CD4-positive, alpha-beta T cell treated with Interleukin-17A for 1 hour (primary cell): ENCODE measurements at regions not wholly inside any gene's neighbourhood (a gene's known extent, or its start where the extent isn't known, plus 50 kb on each side); places are given as distances from the start of the nearest gene placed in this dataset.
"Not testable (repeated sequence)": the region's sequence is repeated elsewhere in the genome, so short reads cannot be mapped to it uniquely, and the experiment has no call there.

Experiments
- DNase-seq: peaks from one replicate; pipeline ENCODE4 v3.0.0-alpha.2; 2020

DNA sequence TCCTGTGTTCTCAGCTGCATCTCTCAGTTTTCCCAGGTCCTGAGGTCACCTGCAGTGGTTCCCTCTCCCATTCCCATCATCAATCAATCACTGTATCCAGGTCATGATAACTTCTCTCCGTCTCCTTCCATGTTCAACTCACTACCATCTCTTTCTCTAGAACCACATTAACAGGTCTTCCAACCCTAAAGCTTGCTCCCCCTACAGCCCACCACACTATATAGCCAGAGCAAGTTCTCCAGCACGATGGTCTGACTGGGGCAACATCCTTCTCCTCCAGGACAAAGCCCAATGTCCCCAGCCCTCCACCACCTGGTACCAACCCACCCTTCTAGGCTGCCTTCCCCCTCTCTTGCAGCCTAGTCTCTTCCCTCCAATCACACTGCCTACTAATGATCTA, 241.6 kb downstream of the CDK5RAP2 start:
- no peak for DNase-seq

DNA sequence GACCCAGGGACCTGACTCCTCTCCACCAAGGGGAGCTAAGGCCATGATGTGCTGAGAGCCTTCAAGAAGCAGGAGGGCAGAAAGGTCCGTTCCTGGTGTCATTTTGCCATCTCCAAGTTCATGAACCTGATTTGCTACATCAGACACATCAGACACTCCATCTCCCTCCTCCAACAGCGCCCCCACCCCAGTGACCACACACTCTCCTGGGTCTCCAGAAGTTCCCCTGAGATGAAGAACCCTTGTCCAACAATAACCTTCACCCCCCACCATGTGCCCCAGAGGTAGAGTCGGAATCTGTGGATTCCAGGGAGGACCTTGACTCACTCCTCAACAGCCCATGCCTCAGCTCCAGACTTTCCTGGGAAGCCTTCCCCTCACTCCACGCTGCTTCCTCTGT, 242.8 kb downstream of the CDK5RAP2 start:
- DNase-seq, result no peak

DNA sequence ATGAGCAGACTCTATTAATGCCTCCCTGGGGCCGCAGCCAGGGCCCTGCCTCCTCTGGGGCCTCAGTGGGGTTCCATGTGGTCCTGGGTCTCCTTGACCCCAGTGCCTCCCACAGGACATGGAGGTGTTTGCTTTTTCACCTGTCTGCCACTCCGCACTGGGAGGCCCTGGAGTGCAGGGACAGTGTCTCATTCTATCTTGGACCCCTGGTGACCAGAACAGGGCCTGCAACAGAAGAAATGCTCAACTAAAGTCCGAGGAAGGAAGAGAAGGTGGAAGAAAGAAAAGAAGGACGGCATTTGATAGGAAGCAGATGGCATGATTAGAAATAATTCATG, 243.2 kb downstream of the CDK5RAP2 start:
- no peak for DNase-seq

DNA sequence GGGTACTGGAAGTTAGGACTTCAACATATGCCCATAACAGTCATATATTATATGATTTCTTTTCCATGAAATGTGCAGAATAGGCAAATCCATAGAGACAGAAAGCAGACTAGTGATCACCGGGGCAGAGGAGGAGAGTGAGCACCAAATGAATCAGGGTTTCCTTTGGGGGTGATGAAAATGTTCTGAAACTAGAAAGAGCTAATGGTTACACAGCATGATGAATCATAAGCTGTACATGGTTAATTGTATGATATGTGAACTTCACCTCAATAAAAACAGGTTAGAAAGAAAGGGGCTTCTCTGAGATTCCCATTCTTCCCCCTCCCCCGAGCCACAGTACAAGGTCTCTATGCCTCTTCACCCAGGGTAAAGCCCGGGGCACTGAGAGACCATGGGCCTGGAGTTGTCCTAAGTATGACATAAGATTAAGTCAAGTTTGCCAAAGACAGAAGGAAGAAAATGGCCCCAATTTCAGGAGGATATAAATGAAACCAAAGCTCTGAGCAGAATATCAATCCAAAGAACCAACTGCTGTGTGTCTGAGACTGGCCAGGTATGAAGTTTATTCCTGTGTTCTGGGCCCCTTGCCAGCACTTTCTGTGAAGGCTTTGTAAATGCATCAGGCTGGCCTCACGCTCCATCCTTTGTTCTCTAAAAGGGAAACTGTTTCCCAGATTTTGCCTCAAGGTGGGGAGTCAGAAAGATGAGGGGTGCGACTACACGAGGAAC, 243.8 kb downstream of the CDK5RAP2 start:
- no peak for DNase-seq

DNA sequence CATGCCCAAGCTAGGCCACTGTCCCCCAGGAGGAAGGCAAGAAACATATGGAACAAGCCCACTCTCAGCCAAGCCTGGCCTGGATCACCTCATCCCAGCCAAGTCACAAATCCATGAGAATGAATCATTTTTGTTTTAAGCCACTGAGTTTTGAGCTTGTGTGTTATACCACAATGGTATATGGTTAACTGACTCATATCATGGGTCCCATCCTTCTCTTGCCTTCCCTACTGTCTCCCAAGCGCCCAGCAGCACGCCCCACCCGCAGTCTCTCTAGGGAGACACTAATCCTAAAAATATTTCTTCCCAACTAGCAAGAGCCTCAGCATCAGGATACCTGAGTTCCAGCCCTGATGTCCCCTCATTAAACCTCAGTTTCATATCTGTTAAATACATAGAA, 248.1 kb downstream of the CDK5RAP2 start:
- DNase-seq, result no peak

DNA sequence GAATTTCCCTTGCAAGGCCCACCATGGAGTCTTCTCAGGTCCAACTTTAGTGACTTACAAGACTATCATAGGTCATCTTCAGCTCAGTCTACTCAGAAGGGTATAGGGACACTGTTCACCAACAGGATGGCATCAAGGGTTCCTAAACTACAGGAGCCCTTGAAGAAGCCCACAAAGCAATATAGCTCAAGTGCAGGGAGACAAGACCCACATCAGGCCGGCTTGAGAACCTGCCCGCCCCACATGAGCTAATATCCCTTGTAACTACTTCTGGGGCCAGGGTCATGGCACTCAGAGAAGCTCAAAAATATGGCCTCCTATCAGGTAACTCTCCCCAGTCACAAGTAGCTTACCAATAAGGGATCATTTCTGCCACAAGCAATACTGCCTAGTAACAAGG, 249.9 kb downstream of the CDK5RAP2 start:
- no peak for DNase-seq

DNA sequence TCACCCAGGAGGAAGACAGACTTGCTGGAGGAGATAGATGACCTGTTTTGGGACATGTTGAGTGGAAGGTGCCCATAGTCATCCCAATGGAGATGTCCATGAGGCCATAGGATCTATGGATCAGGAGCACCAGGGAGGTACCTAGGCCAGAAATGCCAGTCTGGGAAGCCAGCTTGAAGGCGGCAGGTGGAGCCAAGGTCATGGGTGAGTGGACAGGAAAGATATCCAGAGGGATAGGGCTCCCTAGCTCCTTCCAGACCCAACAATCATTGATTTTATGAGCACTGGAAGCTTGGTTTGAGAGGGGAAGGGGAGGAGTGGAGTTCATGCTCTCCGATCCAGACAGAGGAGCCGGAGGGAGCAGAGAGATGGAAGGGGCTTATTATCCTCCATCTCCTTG, 252.6 kb downstream of the CDK5RAP2 start:
- no peak for DNase-seq

DNA sequence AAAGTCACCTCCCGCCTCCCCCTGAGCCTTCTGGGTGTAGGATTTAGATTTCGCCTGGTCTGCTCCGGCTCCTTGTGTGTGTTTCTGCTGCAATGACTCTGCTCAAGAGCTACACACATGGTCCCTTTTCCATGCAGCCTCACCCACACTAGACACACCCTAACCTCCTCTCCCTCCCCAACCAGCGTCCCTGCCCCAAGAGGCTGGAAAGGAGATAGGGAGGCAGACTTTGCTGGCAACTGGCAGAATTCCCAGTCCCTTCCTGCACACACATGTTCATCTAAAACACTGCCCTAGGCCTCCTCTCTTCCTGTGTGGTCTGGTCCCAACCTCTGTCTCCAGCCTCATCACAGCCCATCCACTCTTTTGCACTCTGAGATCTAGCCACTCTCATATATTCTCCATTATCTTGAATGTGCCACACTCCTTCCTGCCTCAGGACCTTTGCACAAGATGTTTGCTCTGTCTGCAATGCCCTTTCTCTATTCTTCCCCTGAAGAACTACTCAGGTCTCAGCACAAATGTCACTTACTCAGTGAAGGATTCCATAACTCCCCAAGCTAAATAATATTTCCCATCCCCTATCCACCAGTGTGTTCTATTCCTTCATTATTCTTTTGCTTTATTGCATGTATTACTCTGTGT, 253.8 kb downstream of the CDK5RAP2 start:
- no peak for DNase-seq

DNA sequence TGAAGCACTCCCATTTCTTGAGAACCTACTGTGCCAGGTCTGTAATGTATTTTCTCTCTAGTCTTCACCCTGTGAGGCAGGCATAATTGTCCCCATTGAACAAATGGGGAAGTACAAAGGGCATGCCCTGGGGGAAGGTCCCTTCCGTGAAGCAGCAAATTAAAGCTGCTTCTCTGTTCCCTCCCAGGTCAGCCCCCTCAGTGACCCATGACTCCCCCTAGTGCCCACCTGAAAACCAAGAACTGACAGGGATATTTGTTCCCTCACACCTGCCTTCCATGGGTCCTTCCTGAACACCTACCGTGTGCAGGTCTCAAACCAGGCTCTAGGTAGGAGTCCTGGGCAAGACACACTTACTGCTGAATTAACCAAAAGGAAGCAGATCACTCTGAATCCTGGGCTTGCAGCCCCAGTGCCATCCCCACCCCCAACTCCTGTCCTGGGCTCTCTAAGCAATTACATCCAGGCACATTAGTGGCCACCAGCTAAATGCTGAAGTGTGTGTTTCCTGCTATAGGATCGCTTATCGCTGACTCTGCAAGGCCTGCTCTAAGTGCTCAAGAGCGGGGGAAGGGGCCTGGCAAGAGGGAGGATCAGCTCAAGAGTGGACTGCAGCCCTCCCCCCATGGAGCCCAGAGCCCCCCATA, 254.8 kb downstream of the CDK5RAP2 start:
- DNase-seq, result no peak

DNA sequence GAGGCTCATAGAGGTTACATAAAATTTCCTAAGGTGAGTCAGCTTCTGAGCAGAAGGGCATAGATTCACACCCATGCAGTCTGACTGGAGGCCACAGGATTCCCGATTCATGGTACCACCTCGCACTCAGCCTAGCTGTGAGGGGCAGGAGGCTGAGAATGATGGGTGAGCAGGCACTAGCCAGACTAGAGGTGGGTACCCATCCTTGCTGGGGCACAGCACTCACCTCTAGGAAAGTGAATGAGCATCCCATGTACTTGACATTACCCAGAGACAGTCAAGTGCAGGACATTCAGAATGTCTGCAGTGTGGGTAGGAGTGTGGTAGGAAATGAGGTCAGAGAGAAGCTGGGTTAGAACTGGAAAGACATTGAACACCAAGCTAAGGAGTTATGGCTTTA, 255.5 kb downstream of the CDK5RAP2 start:
- no peak for DNase-seq

DNA sequence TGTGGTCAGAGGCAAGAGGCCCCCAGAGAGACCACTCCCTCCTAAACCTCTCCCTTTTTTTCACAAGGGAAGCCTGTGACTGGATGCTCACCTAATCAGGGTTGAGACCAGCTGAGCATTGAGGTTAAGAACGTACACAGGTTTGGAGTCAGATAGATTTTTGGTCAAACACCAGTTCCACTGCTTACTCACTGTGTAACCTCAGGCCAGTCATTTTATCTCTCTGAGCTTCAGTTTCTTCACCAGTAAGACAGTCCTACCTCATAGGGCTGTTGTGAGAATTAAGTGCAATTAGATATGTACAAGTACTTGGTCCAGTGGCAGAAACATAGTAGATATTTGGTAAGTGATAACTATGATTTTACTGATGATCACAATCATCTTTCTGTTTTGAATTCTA, 256.8 kb downstream of the CDK5RAP2 start:
- no peak for DNase-seq

DNA sequence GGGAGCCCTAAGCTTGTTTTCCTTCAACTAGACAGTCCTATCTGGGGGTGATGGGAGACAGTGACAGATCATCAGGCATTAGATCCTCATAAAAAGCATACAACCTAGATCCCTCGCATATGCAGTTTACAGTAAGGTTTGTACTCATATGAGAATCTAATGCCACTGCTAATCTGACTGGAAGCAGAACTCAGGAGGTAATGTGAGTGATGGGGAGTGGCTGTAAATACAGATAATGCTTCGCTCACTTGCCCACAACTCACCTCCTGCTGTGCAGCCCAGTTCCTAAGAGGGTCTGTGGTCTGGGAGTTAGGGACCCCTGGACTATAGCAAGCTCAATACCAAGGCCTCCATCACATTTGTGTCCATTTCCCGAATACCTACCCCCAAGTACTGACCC, 260.5 kb downstream of the CDK5RAP2 start:
- DNase-seq, result no peak

DNA sequence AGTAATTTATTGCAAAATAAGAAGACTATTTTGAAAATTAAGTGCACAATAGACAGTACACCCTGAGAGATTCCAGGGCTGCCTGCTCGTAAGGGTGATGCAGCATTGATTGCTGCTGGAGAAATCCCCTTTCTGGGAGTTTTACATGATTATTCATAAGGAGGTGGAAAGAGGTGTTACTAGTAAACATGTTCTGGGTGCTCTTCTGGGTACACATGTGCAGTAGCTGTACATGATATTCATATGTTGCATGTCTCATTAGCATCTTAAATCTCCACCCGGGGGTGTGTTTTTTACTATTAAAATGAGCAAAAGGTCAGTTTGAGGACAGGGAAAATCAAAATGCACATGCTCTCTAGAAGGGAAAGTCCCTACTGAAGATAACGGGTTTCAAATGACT, 264.8 kb downstream of the CDK5RAP2 start:
- DNase-seq, result no peak

DNA sequence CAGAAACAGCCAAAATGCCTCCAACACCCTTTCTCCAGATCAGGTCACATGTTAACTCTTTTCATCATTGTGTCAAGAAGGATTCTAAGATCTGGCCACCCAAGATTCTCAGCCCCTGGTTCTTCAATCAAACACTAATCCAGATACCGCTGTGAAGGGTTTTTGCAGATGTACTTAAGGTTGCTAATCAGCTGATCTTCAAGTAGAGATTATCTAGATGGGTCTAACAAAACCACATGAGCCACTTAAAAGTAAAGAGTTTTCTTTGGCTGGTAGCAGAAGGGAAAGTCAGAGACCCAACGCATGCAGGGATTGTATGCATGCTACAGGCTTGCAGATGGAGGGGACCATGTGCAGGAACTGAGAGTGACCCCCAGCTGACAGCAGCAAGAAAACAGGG, 267.9 kb downstream of the CDK5RAP2 start:
- no peak for DNase-seq

DNA sequence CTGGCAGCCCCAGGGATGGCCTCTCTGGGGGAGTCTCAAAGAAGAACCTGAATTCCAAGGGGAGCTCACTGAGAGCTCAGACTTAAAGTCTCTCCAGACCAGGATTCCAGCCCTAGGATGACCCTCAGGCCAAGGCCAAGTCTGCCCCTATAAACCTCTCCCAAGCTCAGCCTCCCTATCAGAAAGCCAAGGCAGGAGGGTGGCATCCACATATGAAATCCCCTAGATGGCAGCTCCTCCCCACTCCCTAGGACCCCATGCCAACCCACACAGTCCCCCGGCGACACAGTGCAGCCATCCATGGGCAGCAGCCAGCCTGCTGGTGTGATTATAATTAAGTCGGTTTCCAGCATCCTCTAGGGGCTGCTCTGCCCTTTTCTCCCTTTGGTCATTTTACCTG, 269.9 kb downstream of the CDK5RAP2 start:
- DNase-seq, result no peak

DNA sequence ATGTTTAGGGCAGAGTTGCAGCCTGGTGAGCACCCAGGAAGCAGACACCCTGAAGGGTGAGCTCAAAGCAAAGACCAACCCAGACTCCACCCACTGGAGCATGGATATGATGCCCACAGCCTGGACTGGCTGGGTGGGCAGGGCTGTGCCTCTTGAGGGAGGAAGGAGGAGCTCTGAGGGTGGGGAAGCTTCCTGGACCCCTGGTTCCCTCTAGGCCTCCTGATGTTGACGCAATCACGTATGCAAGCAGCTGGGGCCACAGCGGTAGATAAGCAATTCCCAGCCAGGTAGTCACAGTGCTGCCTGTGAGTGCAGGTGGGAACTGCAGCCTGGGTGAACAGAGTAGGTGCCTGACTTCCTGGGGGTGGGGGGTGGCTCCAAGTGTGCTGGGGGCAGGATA, 271.5 kb downstream of the CDK5RAP2 start:
- DNase-seq, result no peak

DNA sequence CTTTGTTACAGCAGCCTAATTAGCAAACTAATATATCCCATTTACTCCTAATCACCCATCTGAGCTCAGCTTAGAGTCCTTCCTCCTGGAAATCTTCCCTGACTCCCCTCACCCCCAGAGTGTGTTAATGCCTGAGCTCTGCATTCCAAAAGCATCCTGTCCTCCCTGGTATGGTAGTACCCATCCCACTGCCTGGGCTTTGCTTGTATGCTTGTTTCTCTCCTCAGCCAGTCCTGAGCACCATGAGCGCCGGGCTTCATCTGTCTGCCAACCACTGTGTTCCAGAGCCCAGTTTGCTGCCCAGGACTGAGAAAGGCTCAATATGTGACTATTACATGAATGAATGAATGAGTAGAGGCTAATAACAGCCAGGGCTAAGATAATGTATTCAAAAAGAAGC, 272.4 kb downstream of the CDK5RAP2 start:
- DNase-seq, result no peak

DNA sequence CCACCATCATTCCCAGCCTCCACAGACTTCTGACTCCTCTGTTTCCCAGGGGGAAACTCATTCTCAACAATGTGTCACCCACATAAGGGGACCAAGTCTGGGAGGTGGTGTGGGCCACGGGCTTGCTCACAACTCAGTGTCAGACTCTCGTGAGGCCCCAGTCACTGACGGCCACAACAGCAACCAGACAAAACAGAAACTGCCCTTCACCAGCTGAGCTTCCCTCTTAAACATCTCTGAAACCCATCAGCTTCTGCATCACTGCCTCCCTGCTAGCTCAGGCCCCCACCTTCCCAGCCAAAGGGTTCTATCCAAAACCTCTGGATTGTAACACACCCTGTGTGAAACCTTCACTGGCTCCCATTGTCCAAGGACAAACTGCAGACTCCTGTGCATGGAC, 273.4 kb downstream of the CDK5RAP2 start:
- no peak for DNase-seq

DNA sequence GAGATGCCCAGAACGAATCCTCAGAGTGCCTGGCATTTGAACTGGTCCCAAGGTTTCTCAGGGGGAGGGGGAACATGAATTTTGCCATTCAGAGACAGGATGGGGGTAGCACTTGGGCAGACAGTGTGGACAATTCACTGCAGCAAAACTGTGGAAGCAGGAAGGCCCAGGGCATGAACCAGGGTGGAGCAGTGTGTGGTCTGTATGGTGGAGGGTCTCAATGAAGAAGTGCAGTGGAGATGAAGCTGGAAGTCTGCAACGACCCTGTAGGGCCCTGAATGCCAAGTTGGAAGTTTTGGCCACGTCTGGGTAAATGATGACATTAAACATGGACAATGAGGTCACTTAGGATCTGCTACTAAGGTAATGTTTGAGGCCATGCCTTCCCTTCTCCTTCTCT, 273.9 kb downstream of the CDK5RAP2 start:
- no peak for DNase-seq

DNA sequence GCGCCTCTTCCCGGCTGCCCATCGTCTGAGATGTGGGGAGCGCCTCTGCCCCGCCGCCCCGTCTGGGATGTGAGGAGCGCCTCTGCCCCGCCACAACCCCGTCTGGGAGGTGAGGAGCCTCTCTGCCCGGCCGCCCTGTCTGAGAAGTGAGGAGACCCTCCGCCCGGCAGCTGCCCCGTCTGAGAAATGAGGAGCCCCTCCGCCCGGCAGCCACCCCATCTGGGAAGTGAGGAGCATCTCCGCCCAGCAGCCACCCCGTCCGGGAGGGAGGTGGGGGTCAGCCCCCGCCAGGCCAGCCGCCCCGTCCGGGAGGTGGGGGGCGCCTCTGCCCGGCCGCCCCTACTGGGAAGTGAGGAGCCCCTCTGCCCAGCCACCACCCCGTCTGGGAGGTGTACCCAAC, 275.1 kb downstream of the CDK5RAP2 start:
- not testable (repeated sequence) for DNase-seq

DNA sequence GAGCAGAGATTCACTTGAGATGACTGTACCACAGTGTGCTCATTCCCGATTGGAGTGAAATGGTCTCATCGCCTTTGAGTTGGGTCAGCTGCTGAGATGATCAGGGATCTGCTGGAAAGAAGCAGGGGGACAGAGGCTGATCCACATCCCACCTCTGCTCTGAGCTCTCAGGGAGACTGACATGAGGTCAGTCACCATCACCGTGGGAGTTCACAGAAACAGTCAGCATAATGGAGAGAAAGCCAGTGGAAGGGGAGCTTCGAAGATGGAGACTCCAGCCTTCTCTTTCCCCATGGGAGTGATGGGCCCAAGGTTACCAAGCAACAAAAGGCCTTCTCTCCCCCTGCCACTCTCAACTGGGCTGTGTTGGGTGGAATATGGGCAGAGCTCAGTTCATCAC, 276.4 kb downstream of the CDK5RAP2 start:
- no peak for DNase-seq

DNA sequence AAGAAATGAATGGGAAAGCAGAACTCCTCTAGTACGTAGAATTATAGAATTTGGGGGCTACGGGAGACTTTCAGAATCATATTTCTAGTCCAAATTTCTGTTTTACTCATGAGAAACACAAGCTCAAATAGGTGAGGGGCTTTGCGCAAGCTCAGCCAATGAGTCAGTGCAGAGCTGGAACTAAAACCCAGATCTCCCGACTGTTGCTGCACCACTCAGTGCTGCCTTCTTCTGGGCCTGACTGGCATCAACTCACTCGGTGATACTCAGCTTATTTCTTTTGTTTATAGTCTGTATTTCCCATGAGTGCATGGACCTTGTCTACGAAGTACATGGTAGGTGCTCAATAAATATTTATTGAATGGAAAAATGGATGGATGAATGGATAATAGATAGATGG, 280.2 kb downstream of the CDK5RAP2 start:
- DNase-seq, result no peak

DNA sequence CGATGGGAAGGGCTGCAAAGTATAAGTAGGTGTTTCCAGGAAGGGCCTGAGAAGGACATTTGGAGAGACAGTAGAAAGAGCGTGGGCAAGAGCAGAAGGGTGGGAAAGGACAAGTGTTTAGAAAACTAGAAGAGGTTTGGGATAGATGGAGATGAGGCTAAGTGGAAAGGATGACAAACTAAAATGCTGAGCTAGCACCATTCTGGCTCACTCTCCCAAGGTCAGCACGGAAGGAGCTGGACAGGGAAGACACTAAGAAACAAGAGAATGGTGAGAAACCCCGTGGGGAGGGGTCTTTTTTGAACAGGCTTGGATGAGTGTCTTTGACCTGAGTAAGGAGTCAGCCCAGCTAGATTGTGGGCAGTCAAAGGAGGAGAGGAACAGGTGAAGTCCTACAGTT, 286.0 kb downstream of the CDK5RAP2 start:
- DNase-seq, result no peak

DNA sequence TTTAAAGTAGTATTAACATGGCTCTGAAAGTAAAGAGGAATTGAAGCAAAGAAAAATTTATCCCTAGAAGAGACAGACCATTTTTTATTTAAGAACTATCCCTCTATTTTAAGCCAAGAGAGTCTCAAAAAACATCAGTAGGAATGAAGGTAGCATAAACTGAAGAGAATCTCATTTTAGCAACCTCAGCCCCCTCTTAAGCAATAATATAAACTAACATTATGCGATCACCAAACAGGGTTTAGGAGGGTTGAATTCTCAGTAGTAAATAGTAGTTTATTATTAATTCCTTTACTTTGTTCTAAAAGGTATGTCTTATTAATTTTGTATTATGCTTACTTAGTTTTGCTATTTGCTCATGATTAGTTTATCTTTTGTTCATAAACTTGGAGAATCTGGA, 287.4 kb downstream of the CDK5RAP2 start:
- no peak for DNase-seq

DNA sequence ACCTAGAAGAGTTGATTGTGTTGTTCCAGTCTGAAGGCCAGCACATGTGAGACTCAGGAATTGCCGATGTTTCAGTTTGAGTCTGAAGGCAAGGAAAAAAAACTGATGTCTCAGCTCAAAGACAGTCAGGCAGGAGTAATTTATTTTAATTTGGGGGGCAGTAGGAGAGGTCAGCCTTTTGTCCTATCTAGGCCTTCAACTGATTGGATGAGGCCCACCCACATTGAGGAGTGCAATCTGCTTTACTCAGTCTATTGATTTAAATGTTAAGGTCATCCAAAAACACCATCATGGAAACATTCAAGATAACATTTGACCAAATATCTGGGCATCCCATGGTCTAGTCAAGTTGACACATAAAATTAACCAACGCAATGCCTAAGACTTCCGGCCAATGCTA, 288.9 kb downstream of the CDK5RAP2 start:
- no peak for DNase-seq
